ENCODE measurements at regions not wholly inside any gene's neighbourhood (a gene's known extent, or its start where the extent isn't known, plus 50 kb on each side); places are given as distances from the start of the nearest gene placed in this dataset.

GRCh38 chr6:80566361-80566760 lies 459.9 kb downstream of the BCKDHB start:
- Histone ChIP-seq H3K4me1 (ENCODE audit: insufficient read depth) (no peaks in the 10 kb centered on the region), H3K27ac (no peak overlapping the region), H3K9me2 (replicated peaks; ENCODE audit: insufficient read depth) (no peaks in the 10 kb centered on the region), H2AFZ (no peak overlapping the region), H3K4me3 (no peak overlapping the region), H3K36me3 (replicated peaks; ENCODE audit: insufficient read depth, low read depth) (no peaks in the 10 kb centered on the region), H3K79me2 (no peaks in the 10 kb centered on the region), H3K27me3 (no peaks in the 10 kb centered on the region), H4K20me1 (ENCODE audit: insufficient read depth, poor library complexity, severe bottlenecking) (no peaks in the 10 kb centered on the region), H3K4me2 (no peak overlapping the region), H3K9me3 (ENCODE audit: low read depth) (no peaks in the 10 kb centered on the region)
- no peak for TF ChIP-seq CTCF (IDR thresholded peaks at IDR 0.05; ENCODE audit: poor library complexity)
- no peak for TF ChIP-seq EZH2phosphoT487 (IDR thresholded peaks at IDR 0.05; ENCODE audit: low read depth, severe bottlenecking, unreplicated experiment)
- no peak for TF ChIP-seq EZH2 (IDR thresholded peaks at IDR 0.05; ENCODE audit: borderline replicate concordance)
- no peak for DNase-seq (ENCODE audit: low spot score)
- WGBS (ENCODE audit: low lambda C conversion rate, missing lambda C conversion rate): 86% methylated on average over 1 of the region's 1 CpG

- H2AFZ ChIP-seq: no peak overlapping the region
Measured at GRCh38 chr6:80553071-80553740, 446.7 kb downstream of the BCKDHB start.

GRCh38 chr6:80550748-80551147 lies 444.3 kb downstream of the BCKDHB start:
- WGBS (ENCODE audit: low lambda C conversion rate, missing lambda C conversion rate): 80% methylated on average over 4 of the region's 4 CpGs
- no peak for TF ChIP-seq EZH2phosphoT487 (IDR thresholded peaks at IDR 0.05; ENCODE audit: low read depth, severe bottlenecking, unreplicated experiment)
- TF ChIP-seq CTCF (IDR thresholded peaks at IDR 0.05; ENCODE audit: poor library complexity): no peak
- TF ChIP-seq EZH2 (IDR thresholded peaks at IDR 0.05; ENCODE audit: borderline replicate concordance): no peak
- H3K9me2 ChIP-seq (replicated peaks; ENCODE audit: insufficient read depth): no peaks in the 10 kb centered on the region
- H3K27ac ChIP-seq: no peak overlapping the region
- H3K36me3 ChIP-seq (replicated peaks; ENCODE audit: insufficient read depth, low read depth): no peaks in the 10 kb centered on the region
- H2AFZ ChIP-seq: no peak overlapping the region
- DNase-seq (ENCODE audit: low spot score): no peak
- H4K20me1 ChIP-seq (ENCODE audit: insufficient read depth, poor library complexity, severe bottlenecking): no peaks in the 10 kb centered on the region
- no peaks in the 10 kb centered on the region for H3K79me2 ChIP-seq
- no peaks in the 10 kb centered on the region for H3K9me3 ChIP-seq (ENCODE audit: low read depth)
- H3K27me3 ChIP-seq: no peaks in the 10 kb centered on the region
- H3K4me2 ChIP-seq: no peak overlapping the region
- H3K4me3 ChIP-seq: no peak overlapping the region
- H3K4me1 ChIP-seq (ENCODE audit: insufficient read depth): no peaks in the 10 kb centered on the region

More at GRCh38 chr6:80553071-80553740, 446.7 kb downstream of the BCKDHB start:
- Histone ChIP-seq H3K4me2 (no peak overlapping the region), H3K27me3 (no peaks in the 10 kb centered on the region), H4K20me1 (ENCODE audit: insufficient read depth, poor library complexity, severe bottlenecking) (no peaks in the 10 kb centered on the region), H3K4me1 (ENCODE audit: insufficient read depth) (no peaks in the 10 kb centered on the region), H3K9me3 (ENCODE audit: low read depth) (no peaks in the 10 kb centered on the region), H3K79me2 (no peaks in the 10 kb centered on the region), H3K27ac (no peak overlapping the region), H3K9me2 (replicated peaks; ENCODE audit: insufficient read depth) (no peaks in the 10 kb centered on the region), H3K36me3 (replicated peaks; ENCODE audit: insufficient read depth, low read depth) (no peaks in the 10 kb centered on the region), H3K4me3 (no peak overlapping the region)
- 88% methylated on average over 5 of the region's 5 CpGs for WGBS (ENCODE audit: low lambda C conversion rate, missing lambda C conversion rate)
- no peak for TF ChIP-seq CTCF (IDR thresholded peaks at IDR 0.05; ENCODE audit: poor library complexity)
- no peak for TF ChIP-seq EZH2 (IDR thresholded peaks at IDR 0.05; ENCODE audit: borderline replicate concordance)
- no peak for TF ChIP-seq EZH2phosphoT487 (IDR thresholded peaks at IDR 0.05; ENCODE audit: low read depth, severe bottlenecking, unreplicated experiment)
- DNase-seq (ENCODE audit: low spot score): no peak

All from hepatocyte (in vitro differentiated cells).